Endothelial cell of umbilical vein (primary cell): ENCODE measurements at regions not wholly inside any gene's neighbourhood (a gene's known extent, or its start where the extent isn't known, plus 50 kb on each side); places are given as distances from the start of the nearest gene placed in this dataset.

Experiments used
- JUN ChIP-seq: IDR thresholded peaks from 2 replicates; pipeline ENCODE4 v1.6.1; 2011; ENCODE audit warnings: borderline replicate concordance, low read depth; ENCODE audit not compliant: insufficient read length, insufficient read depth
- POLR2A ChIP-seq: IDR thresholded peaks from 2 replicates; pipeline ENCODE4 v1.6.1; 2012; ENCODE audit warnings: low read depth, mild to moderate bottlenecking, control low read depth, low read length

DNA sequence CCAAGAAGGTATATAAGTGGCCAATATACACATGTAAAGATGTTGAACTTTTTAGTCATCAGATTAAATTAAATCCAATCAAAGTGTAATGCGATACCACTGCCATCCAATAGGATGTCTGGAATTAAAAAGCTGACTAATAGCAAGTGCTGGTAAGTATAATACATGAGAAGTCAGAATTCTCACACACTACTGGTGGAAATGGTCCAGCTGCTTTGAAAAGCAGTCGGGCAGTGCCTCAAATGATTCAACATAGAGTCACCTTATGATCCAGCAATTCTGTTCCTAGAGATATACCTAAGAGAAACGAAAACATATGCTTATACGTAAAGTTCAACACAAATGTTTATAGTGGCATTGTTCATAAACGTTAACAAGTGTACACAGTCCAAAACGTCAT lies 124.1 kb upstream of the MYT1L start:
- TF ChIP-seq JUN = no peak
- TF ChIP-seq POLR2A = no peak
